GM19324 (cell line): ENCODE measurements at regions not wholly inside any gene's neighbourhood (a gene's known extent, or its start where the extent isn't known, plus 50 kb on each side); places are given as distances from the start of the nearest gene placed in this dataset.

ENCODE experiments used
- ATAC-seq: cut with Tn5 transposase; IDR thresholded peaks from one replicate; pipeline ENCODE4 v1.9.1; 2021; ENCODE audit warnings: mild to moderate bottlenecking, moderate library complexity; ENCODE audit not compliant: unreplicated experiment, low FRiP score

DNA sequence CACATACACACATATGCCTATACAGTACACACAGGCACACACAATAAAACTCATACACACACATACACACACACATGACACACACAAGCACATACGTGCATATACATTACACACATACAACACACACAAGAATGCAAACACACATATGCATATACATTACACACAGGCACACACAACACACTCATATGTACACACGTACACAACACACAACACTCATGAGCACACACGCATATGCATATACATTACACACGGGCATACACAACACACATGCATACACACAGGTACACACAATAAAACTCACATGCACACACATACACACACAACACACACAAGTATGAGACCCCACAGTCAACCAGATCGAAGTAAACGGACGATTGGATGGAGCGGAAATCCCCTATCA lies 238.2 kb downstream of the ERMARD start:
- ATAC-seq = no peak

DNA sequence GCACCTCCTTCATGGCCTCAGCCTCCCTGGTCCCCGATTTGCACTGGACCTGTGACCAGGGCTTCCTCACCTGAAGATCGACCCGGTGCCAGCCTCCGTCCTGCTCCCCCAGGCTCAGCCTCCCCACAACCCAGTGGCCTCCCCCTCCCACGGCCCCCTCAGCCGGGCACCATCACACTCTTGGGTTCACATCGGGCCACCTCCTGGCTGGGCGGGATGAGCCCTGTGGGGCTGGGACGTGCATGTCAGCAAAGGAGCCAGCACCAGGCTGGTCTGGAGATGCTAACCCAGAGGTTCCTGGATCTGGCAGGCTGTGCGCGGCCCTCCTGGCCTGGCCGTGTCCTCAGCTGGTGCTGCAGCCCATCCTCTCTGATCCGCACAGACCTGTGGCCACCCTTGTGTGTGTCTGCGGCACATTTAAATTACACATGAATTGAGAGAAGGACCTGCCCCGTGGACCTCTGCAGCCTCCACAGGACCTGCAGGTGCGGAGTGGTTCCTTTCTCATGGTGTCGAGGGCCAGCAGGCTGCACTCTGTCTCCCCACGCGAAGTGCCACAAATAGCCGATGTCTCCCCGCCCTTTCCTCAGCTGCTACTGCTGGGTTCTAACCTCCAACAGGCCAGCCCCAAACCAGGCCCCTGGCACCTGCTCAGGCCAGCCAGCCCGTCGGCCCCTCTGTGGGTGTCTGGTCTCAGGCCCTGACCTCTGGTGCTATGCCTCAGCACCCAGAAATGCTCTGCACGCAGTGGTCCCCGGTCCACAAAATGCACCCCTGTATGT lies 237.5 kb downstream of the ERMARD start:
- ATAC-seq = no peak

DNA sequence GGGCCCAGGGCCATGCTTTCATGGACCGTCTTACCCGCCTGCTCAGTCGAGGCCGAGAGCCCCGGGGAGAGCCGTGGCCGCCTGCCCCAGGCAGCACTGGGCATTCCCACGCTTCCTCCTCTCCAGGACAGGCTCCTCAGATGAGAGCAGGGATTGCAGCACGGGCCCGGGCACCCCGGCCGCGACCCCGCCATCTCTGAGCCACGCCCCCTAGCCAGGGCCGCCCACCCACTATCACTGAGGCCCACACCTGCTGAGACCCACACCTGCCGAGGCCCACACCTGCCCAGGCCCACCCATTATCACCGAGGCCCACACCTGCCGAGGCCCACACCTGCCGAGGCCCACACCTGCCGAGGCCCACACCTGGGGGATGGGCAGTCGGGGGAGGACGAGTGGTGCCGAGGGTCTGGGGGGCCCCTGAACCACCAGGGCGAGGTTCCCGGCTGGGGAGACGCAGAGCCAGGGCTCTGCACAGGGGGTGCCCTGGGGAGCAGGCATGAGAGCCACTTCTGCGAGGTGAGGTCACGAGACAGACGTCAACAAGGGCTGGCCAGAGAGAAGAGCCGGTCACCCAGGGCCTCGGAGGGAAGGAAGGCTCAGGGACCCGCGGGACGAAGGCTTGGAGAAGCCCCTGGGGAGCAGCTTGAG lies 235.6 kb downstream of the ERMARD start:
- no peak for ATAC-seq

DNA sequence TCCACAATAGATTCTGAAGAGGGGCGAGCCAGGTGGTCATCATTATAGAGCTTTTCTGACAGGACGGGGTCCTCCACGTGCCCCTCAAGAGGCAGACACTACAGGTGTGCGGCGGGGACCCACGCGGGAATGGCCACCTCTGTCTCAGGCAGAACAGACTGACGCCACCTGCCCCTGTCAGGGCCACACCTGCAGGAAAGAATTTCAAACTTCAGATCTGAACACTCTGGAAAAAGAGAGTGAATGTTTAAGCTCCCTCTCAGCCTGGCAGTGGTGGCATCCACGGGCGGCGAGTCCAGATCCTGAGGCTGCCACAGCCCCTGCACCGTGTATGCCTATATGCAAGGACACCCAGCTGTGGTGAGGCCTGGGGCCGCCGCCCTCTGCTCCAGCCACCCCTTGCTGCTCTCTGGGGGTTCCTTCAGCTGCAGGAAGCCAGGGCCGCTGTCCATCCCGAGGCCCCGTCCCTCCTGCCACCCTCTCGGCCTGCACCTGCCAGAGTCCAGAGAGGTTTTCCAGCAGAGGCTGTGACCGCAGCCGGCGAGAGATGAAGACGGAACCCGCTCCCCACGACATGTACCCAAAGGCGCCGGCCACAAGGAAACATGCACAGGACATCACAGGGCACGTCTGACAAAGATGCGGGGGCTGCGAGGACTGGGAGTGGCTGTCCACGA lies 234.9 kb downstream of the ERMARD start:
- ATAC-seq = no peak

DNA sequence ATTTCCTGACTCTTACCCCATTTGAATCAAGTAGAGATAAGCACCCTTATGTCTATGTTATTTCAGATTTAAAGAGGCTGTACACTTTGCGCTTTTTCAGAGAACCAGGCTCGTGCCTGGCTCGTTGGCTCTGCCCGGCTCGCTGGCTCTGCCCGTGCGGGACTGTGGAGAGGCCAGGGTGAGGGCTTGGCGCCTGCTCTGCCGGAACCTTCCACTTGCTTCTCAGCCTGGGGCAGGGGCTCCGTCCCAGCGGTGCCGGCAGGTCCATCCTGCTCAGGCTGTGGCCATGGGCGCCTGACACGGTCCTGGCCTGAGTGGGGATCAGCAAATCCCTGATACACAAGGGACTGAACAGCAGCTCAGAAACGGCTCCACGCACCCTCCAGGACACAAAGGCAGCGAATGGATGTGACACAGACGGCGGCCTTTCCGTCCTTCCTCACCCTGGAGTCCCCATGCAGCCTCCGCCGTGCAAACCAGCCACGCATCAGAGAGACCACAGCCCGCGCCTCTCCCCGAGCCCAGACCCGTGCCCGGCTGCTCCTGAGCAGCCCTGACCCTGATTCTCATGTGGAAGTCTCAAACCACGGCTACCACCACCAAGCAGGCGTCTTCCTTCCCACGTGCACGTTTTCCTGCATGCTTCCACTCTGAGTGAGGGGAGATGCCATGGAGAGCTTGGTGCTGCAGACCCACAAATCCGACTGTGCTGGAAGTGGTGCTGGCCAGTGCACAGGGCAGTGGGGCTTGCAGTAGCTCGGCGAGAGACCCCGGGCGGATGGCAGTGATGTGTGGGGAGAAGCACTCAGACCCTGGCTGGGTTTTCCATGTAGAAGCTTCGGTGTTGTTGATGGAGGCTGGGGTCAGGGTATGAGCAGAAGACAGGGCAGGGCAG lies 233.9 kb downstream of the ERMARD start:
- ATAC-seq = no peak

DNA sequence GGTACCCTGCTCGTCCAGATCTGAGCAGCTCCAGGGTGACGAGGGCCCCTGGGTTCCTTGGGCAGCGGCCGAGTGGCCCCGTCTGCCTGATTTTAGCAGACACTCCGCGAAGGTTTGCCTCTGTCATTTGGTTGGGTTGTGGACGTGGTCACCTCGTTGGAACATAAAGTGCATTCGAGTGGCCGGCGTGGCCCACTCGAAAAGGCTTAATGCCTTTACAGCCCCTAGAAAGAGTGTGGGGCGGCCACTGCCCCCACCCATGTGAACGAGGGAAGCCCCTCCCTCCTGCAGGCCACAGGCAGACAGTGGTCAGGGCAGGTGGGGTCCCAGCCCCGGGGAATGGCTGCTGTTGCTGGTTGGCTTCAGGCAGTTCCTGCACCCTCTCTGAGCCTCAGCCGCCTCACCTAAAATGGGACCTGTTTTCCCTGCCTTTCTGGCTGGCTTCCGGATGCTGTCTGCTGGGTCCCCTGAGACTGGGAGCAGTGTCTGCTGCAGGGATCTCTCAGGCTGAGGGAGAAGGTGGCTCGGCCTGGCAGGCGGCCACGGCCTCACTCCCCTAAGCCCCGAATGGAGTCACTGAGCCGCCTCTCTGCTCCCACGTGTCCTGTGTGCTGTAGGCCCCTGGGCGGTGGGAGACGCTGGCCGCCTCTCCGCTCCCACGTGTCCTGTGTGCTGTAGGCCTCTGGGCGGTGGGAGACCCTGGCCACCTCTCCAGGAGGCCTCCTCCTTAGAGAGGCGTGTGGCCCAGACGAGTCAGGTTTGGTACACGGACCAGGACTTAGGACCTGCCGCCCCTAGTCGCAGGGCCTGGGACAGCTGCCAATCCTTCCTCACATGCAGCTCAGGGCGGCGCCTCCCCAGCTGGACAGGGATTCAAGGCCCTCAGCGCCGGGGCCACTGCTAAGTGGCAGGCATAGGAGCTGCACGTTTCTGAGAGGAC lies 233.0 kb downstream of the ERMARD start:
- no peak for ATAC-seq

DNA sequence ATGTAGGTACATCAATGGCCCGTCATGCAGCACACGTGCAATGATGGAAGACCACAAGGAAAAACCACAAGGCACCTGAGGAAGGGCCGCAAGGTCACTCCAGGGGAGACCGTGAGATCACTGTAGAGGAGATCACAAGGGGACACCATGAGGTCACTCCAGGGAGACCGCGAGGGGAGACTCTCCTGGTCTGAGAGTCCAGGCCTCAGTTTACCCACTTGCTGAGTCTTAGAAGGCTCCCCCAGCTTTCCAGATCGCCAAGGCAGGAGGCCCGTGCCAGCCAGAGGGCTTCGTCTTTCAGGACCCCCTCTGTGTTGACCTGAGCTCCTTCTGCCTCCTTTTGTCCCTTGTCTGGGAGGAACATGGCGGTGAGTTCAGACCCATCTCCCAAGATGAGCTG lies 232.2 kb downstream of the ERMARD start:
- ATAC-seq = no peak

DNA sequence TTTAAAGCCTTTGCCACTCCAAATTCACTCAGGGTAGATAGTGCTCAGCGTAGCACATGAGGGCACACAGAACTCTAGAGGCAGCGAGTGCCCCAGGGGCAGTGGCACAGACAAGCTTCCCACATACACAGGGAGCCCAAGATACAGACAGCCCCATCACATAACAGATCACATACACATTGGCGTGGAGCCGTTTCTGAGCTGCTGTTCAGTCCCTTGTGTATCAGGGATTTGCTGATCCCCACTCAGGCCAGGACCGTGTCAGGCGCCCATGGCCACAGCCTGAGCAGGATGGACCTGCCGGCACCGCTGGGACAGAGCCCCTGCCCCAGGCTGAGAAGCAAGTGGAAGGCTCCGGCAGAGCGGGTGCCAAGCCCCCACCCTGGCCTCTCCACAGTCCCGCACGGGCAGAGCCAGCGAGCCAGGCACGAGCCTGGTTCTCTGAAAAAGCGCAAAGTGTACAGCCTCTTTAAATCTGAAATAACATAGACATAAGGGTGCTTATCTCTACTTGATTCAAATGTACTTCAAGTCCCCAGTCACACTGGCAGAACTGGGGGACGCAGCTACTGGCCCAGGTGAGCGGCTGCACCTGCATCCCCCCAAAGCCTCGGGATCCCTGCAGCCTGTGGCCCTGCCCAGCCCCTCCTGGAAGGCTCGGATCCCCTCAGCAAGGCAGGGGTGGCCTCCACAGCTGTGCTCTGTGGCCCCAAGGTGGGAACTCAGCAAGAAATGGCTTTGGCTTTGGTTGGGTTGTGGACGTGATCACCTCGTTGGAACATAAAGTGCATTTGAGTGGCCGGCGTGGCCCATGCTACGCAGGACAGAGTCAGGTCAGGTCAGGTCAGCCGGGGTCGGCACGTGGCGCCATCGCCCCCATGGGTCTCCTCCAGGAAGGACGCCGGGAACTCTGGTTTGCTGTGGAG lies 231.3 kb downstream of the ERMARD start:
- ATAC-seq = no peak

DNA sequence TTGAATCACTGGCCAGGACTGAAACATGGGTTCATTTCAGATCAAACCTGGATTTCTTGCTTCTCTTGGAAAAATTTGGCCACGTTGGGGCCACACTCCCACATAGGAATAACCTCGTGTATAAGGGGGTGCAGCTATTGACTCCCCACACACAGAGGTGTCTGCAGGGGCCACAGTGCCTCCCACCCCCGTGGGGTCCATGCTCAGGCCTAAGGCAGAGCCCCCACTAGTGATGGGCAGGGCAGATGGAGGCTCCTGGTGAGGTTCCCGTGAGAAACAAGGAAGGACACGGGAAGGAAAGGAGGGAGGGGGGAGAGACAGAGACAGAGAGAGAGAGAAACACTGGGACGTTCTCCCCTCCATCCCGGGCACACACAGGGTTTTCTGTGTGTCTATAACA lies 230.5 kb downstream of the ERMARD start:
- ATAC-seq = no peak

DNA sequence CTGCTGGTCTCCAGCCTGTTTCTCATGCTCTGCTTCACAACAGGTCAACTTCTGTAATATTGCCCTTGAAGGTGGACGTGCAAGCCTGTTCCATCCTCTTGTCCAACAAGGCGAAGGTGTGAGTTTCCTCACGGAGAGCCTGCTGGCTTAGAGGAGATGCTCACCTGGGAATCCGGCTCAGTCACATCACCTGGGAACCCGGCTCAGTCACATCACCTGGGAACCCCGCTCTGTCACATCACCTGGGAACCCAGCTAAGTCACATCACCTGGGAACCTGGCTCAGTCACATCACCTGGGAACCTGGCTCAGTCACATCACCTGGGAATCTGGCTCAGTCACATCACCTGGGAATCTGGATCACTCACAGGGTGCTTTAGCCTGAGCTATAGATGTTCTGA lies 230.1 kb downstream of the ERMARD start:
- ATAC-seq = no peak

DNA sequence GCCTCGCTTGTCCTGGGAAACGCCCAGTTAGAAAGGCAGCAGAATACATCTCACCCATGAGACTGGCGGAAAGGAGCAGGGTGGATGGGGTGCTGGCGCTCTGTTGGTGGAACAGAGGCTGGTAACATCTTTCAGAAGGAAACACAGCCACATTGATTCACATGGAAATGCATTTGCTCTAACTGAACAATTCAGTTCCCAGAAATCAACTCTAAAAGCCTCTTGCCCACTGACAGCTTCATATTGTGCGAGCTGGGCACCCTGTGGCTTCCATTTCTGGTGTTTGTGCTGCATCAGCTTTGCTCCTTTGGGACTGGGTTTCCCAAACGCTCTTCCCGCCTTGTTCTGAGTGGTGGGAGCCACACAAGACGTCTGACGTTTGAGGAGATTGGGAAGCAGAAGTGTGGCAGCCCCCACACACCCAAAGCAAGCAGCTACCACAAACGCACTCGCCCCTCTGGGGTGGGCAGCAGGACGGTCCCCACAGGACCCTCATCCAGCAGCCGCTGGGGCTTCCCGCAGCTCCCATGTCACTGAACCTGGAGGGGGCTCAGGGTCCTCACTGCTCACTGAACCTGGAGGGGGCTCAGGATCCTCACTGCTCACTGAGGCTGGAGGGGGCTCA lies 229.5 kb downstream of the ERMARD start:
- no peak for ATAC-seq

DNA sequence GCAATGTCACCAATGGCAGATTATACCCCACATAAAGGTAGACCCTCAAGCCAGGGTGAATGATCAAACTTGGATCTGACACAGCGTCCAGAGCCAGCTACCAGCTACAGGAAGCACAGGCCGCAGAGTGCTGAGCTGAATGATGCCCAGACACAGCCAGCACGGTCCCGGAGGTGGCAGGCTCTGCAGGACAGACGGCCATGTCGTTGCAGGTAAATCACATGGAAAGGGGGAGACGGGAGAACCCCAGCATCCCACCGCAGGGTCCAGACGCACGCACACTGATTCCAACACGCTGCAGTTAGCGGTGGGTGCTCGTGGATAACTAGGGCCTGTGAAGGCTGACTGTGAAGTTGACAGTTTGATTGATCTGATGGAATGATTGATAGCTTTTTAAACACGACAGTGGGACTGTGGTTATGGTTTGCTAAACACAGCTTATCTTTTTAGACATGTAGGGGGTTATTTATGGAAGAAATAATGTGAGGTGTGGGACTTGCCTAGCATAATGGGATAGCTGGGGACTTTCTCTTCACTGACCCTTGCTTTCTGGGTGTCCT lies 228.5 kb downstream of the ERMARD start:
- ATAC-seq = no peak

DNA sequence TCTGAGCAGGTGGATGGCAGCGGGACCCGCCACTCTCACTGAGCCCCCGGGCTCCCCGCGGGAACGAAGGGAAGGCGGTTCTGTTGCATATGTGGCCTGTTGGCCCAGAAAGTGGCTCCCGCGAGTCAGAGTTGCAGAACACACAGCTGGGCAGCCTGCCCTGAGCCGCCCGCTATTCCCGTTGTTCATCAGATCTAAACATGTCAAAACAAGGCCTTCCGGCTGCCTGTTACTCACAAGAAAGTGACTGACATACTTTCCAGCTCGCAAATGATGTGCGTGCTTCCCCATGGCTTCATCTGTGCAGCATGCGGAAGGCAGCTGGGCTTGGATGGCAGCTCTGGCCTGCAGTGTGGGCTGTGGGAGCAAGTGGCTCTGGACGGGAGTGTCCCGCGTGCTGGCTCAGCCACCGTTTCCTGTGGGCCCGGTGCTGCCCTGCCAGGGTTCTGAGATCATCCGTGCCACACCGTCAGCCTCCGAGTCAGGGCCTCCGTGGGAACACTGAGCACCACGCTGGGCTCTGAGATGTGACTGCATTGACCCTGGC lies 227.3 kb downstream of the ERMARD start:
- no peak for ATAC-seq

DNA sequence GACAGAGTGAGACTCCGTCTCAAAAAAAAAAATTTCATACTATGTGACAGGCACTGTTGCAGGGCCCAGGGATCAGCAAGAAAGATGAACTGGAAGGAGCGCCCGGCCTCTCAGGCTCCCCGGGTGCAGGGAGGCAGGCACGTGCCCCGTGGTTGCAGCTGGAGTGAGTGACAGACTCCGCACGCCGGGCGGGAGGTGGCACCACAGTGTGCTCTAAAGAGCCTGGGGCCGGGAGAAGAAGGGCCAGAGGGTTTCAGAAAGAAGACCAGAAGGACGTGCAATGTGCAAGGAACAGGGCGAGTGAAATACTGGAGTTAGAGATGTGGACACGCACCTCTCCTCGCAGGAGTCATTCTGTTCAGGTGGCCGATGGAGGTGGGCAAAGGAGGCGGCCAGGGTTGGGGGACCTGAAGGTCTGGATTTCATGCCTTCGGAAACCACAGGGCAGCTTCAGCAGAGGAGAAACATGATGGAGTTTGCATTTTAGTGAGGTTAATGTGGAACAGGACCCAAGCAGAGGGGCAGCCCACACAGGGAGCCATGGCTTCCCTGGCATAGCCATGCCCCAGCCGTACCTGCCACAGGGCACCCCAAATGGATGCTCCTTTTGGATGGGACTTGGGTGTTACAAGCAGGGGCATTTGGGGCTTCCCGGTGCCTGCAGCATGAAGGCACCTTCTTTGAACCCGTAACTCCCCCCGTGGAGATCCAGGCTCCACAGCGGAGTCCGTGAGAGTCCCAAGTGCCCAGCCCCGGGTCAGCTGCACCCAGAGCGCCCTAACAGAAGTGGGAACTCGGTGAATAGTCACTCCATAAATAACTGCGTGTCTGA lies 226.2 kb downstream of the ERMARD start:
- ATAC-seq = no peak

DNA sequence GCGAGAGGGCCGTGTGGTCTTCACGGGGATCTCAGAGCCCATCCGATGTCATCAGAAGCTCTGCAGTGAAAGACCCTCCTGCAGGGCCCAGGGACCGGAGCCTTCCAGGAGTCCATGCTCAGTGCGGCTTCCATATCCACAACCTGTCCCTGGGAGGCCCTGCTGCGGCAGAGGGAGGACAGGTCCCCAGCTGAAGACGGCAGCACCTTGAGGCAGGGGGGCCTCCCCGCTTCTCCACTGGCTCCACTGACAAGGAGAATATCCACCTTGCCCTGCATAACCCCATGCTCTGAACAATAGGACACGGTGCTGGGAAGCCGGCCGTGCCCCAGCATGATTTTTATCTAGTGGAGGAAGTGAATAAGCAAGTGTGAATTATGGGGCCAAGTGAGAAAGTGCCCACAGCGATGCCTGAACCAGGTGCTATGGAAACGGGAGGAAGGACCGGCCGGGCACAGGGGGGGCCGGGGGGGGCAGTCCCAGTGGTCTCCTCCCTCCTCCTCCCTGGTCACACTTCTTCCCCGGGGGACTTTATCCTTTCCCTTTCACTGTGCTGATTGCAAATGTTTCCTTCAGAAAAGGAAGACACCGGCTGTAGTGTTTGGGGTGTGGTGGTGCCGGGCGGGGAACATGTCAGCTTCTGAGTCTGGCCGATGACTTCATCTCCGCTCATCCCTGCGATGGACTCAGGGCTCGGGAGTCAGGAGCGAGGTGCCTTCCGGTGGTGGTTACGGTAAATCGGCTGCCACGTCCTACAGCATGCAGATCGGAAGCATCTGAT lies 225.1 kb downstream of the ERMARD start:
- no peak for ATAC-seq

DNA sequence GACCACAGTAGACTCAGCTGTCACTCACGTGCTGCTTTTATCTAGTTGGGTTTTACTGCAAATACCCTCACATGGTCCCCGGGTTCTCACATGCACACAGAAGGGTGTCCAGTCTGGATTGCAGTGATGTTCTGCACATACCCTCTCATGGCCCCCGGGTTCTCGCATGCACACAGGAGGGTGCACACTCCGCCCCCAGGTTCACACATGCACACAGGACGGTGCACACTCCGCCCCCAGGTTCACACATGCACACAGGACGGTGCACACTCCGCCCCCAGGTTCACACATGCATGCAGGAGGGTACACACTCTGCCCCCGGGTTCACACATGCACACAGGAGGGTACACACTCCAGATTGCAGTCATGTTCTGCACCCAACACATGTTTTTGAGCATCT lies 224.3 kb downstream of the ERMARD start:
- ATAC-seq = no peak
